SK-N-MC (cell line): ENCODE measurements at regions not wholly inside any gene's neighbourhood (a gene's known extent, or its start where the extent isn't known, plus 50 kb on each side); places are given as distances from the start of the nearest gene placed in this dataset.

Experiments
- EZH2 ChIP-seq: fragments of 200-600 bp; sonication (generic); IDR thresholded peaks from one replicate; pipeline ENCODE4 v1.6.1; 2017; ENCODE audit warnings: antibody characterized with exemption
- FOXP2 ChIP-seq: optimal IDR thresholded peaks from 2 replicates; pipeline ENCODE3; 2011; ENCODE audit warnings: mild to moderate bottlenecking, moderate library complexity; ENCODE audit not compliant: insufficient read depth; ENCODE audit errors: extremely low read length, control extremely low read depth
- POLR2AphosphoS5 ChIP-seq: IDR thresholded peaks from 2 replicates; pipeline ENCODE4 v1.6.1; 2012; ENCODE audit warnings: mild to moderate bottlenecking, low read depth, low read length, borderline replicate concordance

GRCh38 chr5:86974955-86975354 lies 292.7 kb upstream of the RASA1 start:
- TF ChIP-seq EZH2 = no peak
- TF ChIP-seq POLR2AphosphoS5 = no peak
- TF ChIP-seq FOXP2 = no peak
